Activated T-cell treated with anti-CD3 and anti-CD28 coated beads for 4 hours (primary cell): ENCODE measurements at regions not wholly inside any gene's neighbourhood (a gene's known extent, or its start where the extent isn't known, plus 50 kb on each side); places are given as distances from the start of the nearest gene placed in this dataset.

Experiments
- DNase-seq: peaks from one replicate; pipeline ENCODE4 v3.0.0-alpha.2; 2020

- DNase-seq, result no peak
Measured at GRCh38 chr14:101220921-101221510, 317.5 kb upstream of the RTL1 start.

DNA sequence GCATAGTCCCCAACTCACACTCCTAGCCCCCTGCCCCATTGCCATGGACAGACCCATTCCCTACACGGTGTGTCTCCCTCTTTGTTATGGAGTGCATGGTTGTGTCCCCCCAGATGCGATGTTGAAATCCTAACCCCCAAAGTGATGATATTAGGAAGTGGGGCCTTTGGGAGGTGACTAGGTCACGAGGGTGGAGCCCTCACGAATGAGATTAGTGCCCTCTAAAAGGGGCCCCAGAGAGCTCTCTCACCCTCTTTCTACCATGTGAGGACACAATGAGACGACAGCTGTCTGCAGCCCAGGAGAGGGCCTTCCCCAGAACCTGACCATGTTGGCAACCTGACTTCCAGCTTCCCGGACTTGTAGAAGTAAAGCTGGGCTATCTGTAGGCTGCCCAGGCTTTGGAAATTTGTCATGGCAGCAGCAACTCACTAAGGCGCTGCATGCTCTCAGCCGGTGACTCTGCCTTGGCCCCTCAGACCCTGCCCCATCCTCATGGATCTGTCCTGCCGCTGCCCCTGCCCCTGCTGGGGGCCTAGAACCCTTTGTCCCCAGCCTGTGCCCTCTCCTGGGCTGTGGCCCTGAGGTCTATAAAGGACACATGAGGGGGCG, 318.1 kb upstream of the RTL1 start:
- no peak for DNase-seq

DNA sequence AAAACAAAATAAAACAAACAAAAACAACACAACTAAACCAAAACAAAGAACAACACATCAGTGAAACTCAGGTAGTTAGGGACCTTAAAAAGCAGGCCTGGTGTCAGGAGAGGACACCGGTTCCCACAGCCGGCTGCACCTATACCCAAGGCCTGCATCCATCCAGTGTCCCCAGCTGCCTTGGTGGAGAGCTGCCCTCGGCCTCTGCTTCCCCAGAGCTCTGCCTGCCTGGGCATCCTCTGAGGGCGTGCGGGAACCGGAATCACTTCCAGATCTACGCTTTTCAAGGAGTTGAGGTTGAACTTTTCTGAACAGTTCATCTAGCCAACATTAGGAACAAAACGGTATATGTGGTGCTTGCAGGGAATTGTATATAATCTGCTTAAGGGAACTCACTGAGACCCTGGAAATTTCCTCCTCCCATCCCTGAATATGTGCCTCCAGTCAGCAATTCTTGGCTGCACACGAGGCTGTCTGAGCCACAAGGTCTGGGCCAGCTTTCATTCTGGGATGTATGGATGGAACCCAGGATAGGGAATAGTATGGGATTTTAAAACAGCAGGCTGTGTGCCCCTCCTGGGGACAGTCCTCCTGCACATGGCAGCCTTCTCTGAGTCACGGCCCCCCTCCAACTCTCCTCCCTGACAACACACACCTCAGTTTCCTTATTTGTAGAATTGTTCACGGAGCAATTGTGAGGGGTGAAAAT, 319.0 kb upstream of the RTL1 start:
- DNase-seq, result no peak

GRCh38 chr14:101223127-101223526, 319.6 kb upstream of the RTL1 start:
- no peak for DNase-seq

DNA sequence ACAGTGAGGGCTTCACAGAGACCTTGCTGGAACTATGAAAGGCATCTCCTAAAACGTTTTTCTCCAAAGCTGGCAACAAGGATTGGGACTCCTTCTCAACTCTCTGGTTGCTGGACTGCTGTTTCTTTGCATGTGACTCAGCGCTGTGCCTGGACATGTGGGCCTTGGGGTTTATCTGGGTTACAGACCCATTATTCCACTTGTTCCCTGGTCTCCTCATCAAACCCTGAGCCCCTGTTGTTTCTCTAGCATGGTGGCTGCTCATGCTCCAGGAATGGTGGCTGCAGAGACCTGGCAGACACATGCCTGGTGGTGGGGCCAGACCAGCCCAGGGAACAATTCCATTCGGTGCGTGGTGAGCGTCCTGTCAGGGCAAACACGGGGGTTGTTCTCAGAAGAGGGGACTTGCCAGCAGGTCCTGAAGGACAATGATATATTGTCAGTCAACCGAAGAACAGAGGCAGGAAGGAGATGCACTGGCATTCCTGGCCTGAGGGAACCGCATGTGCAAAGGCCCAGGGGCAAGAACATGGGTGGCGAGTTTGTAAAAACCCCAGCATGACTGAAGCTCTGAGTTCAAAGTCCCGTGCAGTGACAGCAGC, 320.1 kb upstream of the RTL1 start:
- no peak for DNase-seq

GRCh38 chr14:101224356-101225156, 321.0 kb upstream of the RTL1 start:
- no peak for DNase-seq

DNA sequence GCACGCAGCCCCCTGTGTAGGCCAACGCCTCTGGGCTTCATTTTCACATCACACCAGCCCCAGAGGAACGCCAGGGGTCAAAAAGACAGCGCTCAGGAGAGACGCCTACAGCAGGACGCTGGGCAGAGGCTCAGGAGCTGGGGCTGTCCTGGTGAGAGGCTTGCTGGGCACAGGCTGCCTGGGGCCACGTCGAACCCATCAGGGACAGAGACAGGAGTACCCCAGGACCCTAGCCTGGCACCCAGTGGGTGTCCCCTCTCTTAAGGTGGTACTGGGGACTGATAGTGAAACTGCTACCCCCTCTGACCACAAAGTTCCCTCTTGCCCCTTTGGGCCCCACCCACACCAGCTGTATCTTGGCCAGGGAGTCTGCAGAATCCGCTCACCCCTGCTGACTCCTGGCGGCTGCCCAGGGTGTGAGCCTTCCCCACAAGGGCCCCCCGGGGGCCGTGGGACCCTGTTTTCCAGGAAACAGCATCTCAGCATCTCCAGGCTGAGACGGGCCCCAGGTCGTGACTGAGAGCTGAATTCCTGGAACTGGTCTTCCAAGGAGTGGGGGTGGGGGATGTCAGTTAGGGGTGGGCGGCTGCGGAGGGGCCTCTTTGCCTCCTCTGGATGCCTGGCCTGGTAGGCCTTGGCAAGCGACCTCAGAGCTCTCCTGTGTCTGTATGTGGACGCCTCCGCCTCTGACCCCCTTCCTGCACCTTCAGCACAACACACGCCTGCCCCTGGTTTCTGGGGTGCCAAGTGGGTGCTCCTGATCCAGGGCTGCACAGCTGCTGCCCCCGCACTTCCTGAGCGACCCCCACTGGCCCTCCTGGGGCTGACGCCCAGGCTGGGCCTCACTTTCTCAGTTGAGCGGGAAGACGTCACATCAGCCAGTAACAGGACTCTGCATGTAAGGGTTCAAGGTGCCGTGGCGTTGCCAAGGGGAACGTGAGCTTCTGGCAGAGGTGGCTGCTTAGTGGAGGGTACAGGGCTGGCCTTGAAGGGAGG, 321.9 kb upstream of the RTL1 start:
- DNase-seq, result no peak

DNA sequence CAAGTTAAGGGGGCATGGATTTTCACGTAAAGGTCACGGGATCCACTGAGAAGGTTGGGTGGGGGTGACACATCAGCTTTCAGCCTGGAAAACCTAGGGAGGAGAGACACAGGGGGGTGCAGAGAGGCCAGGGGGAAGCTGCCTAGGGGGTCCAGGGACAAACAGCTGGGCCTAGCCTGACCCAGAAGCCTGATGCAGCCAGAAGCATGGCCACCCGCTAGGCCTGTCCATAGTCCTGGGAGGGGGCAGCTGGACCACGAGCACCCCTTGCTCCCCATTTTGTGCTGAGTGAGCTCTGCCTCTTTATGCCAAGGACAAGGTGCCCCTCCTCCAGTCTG, 322.7 kb upstream of the RTL1 start:
- DNase-seq, result no peak

DNA sequence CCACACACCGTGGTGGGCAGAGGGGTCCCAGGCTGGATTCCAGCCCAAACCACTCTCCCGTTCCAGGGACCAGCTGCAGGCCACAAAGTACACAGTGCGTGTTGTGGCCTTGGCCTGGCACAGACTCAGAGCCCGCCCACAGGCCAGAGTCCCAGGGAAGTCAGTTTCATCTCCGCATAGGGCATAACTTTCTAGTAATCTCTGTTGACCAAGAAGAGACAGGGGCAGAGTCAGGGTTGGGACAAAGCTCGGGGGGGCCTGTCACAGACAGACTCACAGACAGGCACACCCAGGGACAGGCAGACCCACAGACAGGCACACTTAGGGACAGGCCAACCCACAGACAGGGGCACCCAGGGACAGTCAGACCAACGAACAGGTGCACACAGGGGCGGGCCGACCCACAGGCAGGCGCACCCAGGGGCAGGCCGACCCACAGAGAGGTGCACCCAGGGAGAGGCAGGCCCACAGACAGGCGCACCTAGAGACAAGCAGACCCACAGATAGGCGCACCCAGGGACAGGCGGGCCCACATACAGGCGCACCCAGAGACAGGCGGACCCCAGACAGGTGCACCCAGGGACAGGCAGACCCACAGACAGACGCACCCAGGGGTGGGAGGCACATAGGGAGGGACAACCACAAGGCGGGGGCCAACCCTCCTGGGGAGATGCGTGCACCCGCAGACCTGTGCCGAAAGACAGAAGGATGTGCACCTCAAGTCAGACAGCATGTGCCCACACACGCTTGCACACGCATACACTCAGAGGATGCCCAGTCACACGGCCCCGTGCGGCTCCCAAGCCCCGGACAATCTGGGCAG, 323.3 kb upstream of the RTL1 start:
- no peak for DNase-seq

GRCh38 chr14:101227611-101228594, 324.4 kb upstream of the RTL1 start:
- no peak for DNase-seq

- DNase-seq, result no peak
Measured at GRCh38 chr14:101228949-101229541, 325.5 kb upstream of the RTL1 start.

DNA sequence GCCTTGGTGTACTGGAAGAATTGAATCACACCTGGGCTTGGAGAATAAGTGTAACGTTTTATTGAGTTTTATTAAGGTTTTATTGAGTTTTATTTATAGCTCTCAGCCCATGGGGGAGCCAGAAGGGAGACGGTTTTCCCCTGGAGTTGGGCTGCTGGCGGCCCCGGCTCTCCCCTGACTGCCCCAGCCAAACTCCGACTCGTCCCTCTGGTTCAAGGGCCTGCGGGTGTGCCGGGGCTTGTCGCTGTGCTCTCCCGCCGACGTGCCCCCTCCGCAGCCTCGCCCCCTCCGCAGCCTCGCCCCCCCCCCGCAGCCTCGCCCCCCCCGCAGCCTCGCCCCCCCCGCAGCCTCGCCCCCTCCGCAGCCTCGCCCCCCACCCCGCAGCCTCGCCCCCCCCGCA, 326.1 kb upstream of the RTL1 start:
- DNase-seq, result no peak

- no peak for DNase-seq
Measured at GRCh38 chr14:101230161-101230850, 326.8 kb upstream of the RTL1 start.

DNA sequence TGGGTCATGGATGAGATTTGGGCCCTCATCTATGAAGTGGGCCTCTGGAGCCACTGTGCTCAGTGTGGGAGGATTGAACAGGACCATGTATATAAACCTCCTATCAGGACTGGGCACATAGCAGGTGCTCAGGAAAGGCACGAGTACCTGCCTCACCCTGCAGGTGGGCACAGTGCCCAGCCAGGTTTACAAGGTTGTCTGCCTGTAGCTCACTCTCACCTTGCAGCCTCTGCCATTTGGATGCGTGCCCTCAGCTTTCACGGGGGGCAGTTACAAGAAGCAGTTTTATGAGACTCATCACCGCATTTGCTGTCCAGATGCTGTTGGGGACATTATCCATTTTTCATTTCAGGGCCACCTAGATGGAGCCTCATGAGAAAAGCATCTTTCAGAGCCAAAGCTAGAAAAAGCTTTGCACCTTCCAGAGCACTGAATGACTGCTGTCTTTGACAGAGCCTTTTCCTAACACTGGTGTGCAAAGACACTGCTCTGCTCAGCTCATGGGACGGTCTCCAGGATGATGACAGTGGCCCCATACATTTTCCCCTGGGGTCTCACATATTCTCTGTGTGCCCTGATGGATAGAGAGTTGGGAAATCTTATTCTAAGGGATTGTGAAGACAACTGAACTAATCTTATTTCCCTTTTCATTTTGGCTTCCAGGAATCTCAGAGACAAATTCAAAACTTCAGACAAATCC, 327.5 kb upstream of the RTL1 start:
- DNase-seq, result no peak

DNA sequence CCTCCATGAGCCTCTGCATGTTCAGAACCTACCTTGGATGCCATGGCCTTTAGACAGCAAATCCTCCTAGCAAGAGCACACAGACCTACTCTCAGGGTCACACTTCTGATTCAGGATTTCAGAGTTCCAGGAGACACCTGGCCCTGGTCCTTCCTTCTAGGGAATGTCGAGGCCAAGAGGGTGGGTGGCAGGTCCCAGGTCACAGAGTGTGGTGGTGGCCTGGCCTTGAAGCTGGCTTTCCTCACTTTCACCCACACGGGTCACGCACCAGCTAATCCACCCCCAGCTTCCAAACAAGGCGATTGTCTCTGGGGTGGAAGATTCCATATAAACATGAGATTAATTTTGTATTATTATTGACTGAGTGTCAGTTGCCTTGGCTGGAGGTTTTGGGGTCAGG, 328.3 kb upstream of the RTL1 start:
- DNase-seq, result no peak

DNA sequence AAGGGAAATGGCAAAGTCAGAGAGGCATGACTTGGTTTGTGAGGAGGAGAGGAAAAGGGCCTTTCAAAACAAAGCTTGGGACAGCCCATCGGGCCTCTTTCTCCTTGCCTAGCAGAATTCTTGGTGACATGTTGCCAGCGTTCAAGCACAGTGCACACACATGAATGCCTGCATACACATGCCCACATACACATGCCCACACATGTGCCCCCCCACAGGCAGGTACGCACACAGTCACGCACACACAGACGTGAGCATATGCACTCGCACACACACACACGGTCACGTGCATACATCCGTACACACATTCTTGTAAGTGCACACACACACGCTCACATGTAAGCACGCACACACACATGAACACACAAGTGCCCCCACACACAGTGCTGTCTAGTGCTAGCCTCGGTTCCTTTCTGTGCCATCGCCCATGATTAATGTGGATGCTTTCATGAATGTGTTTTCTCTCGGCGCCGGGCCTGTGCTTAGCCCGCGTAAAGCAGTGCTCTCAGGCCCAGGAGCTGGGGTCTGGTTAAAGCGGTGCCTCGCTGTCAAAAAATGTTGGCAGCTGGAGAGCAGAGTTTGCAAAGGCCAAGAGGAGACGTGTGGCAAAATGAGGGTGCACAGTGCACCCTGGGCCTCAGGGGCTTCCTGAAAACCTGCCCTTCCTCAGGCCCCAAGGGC, 328.8 kb upstream of the DIO3 start:
- no peak for DNase-seq

DNA sequence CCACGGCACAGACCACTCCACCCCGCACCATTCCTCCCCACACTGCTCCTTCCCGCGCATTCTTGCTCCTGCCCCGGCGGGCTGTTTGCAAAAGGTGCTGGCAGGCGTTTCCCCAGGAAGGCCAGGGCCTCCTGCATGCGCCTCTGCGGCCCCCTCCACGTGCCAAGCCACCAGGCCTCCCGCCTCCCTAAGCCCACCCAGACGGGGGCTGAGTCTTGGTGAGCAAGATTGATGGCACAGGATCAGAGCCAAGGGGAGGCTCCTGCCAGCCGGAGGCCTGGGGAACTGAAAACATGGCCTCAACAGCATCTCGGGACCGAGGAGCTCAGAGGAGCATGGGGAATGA, 328.3 kb upstream of the DIO3 start:
- no peak for DNase-seq

DNA sequence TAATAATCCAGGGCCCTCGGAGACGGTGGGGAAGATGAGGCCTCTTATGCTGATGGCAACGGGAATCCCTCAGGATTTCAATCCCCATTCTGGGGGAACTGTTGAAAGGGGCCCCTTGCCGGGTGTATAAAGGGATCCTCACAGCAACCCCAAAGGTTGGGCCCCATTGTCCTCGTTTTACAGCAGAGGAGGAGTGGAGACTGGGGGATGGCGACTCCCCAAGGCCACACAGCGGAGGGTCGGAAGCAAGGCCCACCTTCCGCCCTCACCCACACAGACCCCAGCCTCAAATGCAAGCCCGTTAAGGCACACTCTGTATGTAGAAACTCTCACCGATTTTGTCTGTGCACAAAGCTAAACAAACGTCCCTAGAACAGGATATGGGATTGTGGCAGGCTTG, 327.9 kb upstream of the DIO3 start:
- no peak for DNase-seq
